Stimulated activated naive CD8-positive, alpha-beta T cell treated with anti-CD3 and anti-CD28 coated beads, Interleukin-15, amount 100 ng/mL, for 72 hours (primary cell): ENCODE measurements at regions not wholly inside any gene's neighbourhood (a gene's known extent, or its start where the extent isn't known, plus 50 kb on each side); places are given as distances from the start of the nearest gene placed in this dataset.

Experiments
- ATAC-seq: fragments of 150-1000 bp; cut with Tn5 transposase; 2 replicates; pipeline ENCODE4 v1.10.0; 2021; ENCODE audit warnings: mild to moderate bottlenecking, moderate library complexity
- DNase-seq, 2 donors: peaks; one replicate each; pipeline ENCODE4 v3.0.0; 2021 to 2022
- H3K27ac Mint-ChIP-seq, 2 donors: one replicate each; pipeline ENCODE4 v1.8.0; 2022; ENCODE audit warnings: mild to moderate bottlenecking in 2 of 2, mixed read lengths in 2 of 2, moderate library complexity in 2 of 2
- H3K27me3 Mint-ChIP-seq: one replicate; pipeline ENCODE4 v1.8.0; 2022; ENCODE audit warnings: mixed read lengths
- H3K4me1 Mint-ChIP-seq: one replicate; pipeline ENCODE4 v1.8.0; 2022; ENCODE audit warnings: mild to moderate bottlenecking, mixed read lengths
- H3K4me3 Mint-ChIP-seq, 2 donors: one replicate each; pipeline ENCODE4 v1.8.0; 2022; ENCODE audit warnings: mild to moderate bottlenecking in 2 of 2, mixed read lengths in 2 of 2, moderate library complexity in 1 of 2
- H3K9me3 Mint-ChIP-seq, 2 donors: one replicate each; pipeline ENCODE4 v1.8.0; 2022; ENCODE audit warnings: mixed read lengths in 2 of 2

- H3K27ac Mint-ChIP-seq, result no peak overlapping the region
- DNase-seq (no peak), ATAC-seq (no peak)
- H3K4me3 Mint-ChIP-seq, result no peak overlapping the region
- H3K9me3 Mint-ChIP-seq, result peaks cover 29 to 30% of the 10 kb centered on the region in 2 donors
- peaks cover 31% of the 10 kb centered on the region for H3K27me3 Mint-ChIP-seq
- H3K4me1 Mint-ChIP-seq, result no peaks in the 10 kb centered on the region
Observed at GRCh38 chr18:78704971-78705461, 274.6 kb upstream of the SALL3 start.

GRCh38 chr18:78709261-78709809 is 270.3 kb upstream of the SALL3 start:
- H3K4me3 Mint-ChIP-seq, result no peak overlapping the region
- no peaks in the 10 kb centered on the region for H3K4me1 Mint-ChIP-seq
- no peak overlapping the region for H3K27ac Mint-ChIP-seq
- H3K27me3 Mint-ChIP-seq, result peaks cover 13% of the 10 kb centered on the region
- H3K9me3 Mint-ChIP-seq, result peaks cover 21 to 30% of the 10 kb centered on the region in 2 donors
- no peak for ATAC-seq
- no peak for DNase-seq

GRCh38 chr18:78711316-78711715 is 268.3 kb upstream of the SALL3 start:
- H3K9me3 Mint-ChIP-seq, result peaks cover 17 to 29% of the 10 kb centered on the region in 2 donors
- H3K27me3 Mint-ChIP-seq, result peaks cover 10% of the 10 kb centered on the region
- H3K4me1 Mint-ChIP-seq, result no peaks in the 10 kb centered on the region
- H3K4me3 Mint-ChIP-seq, result no peak overlapping the region
- ATAC-seq (no peak), DNase-seq (no peak)
- no peak overlapping the region for H3K27ac Mint-ChIP-seq

- Mint-ChIP-seq H3K9me3 (peaks cover 17 to 29% of the 10 kb centered on the region in 2 donors), H3K27me3 (peaks cover 10% of the 10 kb centered on the region), H3K4me3 (no peak overlapping the region), H3K4me1 (no peaks in the 10 kb centered on the region), H3K27ac (no peak overlapping the region)
- no peak for DNase-seq
- ATAC-seq, result no peak
Observed at GRCh38 chr18:78711971-78712370, 267.6 kb upstream of the SALL3 start.

GRCh38 chr18:78713069-78713468 is 266.5 kb upstream of the SALL3 start:
- Mint-ChIP-seq H3K9me3 (peaks cover 11 to 22% of the 10 kb centered on the region in 2 donors), H3K4me1 (no peaks in the 10 kb centered on the region), H3K4me3 (no peak overlapping the region), H3K27me3 (peaks cover 10% of the 10 kb centered on the region), H3K27ac (no peak overlapping the region)
- ATAC-seq (no peak), DNase-seq (no peak)

- Mint-ChIP-seq H3K27me3 (peaks cover 10% of the 10 kb centered on the region), H3K9me3 (peaks cover 5 to 16% of the 10 kb centered on the region in 2 donors), H3K4me3 (no peak overlapping the region), H3K27ac (no peak overlapping the region), H3K4me1 (no peaks in the 10 kb centered on the region)
- ATAC-seq (no peak), DNase-seq (no peak)
Observed at GRCh38 chr18:78713726-78714125, 265.9 kb upstream of the SALL3 start.

- DNase-seq (no peak), ATAC-seq (no peak)
- H3K27ac Mint-ChIP-seq, result no peak overlapping the region
- no peak overlapping the region for H3K4me3 Mint-ChIP-seq
- H3K4me1 Mint-ChIP-seq, result no peaks in the 10 kb centered on the region
- peaks cover 0 to 5% of the 10 kb centered on the region in 2 donors for H3K9me3 Mint-ChIP-seq
- H3K27me3 Mint-ChIP-seq, result peaks cover 21% of the 10 kb centered on the region
Observed at GRCh38 chr18:78716022-78716421, 263.6 kb upstream of the SALL3 start.

- ATAC-seq, result no peak
- H3K4me3 Mint-ChIP-seq, result no peak overlapping the region
- H3K4me1 Mint-ChIP-seq, result no peaks in the 10 kb centered on the region
- no peak overlapping the region for H3K27ac Mint-ChIP-seq
- DNase-seq, result no peak
- H3K27me3 Mint-ChIP-seq, result peaks cover 26% of the 10 kb centered on the region
- no peaks in the 10 kb centered on the region for H3K9me3 Mint-ChIP-seq
Observed at GRCh38 chr18:78716581-78716980, 263.0 kb upstream of the SALL3 start.

GRCh38 chr18:78717051-78717765 is 262.4 kb upstream of the SALL3 start:
- peak overlapping the region in 1 of 2 donors; percentile 54 for H3K27ac Mint-ChIP-seq
- H3K27me3 Mint-ChIP-seq, result peaks cover 33% of the 10 kb centered on the region
- ATAC-seq, result no peak
- H3K4me3 Mint-ChIP-seq, result no peak overlapping the region
- H3K9me3 Mint-ChIP-seq, result no peaks in the 10 kb centered on the region
- no peaks in the 10 kb centered on the region for H3K4me1 Mint-ChIP-seq
- DNase-seq, result no peak

- H3K27me3 Mint-ChIP-seq, result peaks cover 37% of the 10 kb centered on the region
- no peaks in the 10 kb centered on the region for H3K9me3 Mint-ChIP-seq
- H3K4me3 Mint-ChIP-seq, result no peak overlapping the region
- ATAC-seq, result no peak
- peak overlapping the region in 1 of 2 donors; percentile 54 for H3K27ac Mint-ChIP-seq
- H3K4me1 Mint-ChIP-seq, result no peaks in the 10 kb centered on the region
- DNase-seq, result no peak
Observed at GRCh38 chr18:78717766-78718150, 261.9 kb upstream of the SALL3 start.

GRCh38 chr18:78719821-78720220 is 259.8 kb upstream of the SALL3 start:
- no peaks in the 10 kb centered on the region for H3K4me1 Mint-ChIP-seq
- peaks cover 36% of the 10 kb centered on the region for H3K27me3 Mint-ChIP-seq
- H3K9me3 Mint-ChIP-seq, result no peaks in the 10 kb centered on the region
- ATAC-seq (no peak), DNase-seq (no peak)
- no peak overlapping the region for H3K4me3 Mint-ChIP-seq
- peak overlapping the region in 1 of 2 donors; percentile 91 for H3K27ac Mint-ChIP-seq

- H3K4me1 Mint-ChIP-seq, result no peaks in the 10 kb centered on the region
- ATAC-seq (no peak), DNase-seq (no peak)
- H3K27me3 Mint-ChIP-seq, result peaks cover 36% of the 10 kb centered on the region
- H3K4me3 Mint-ChIP-seq, result no peak overlapping the region
- no peaks in the 10 kb centered on the region for H3K9me3 Mint-ChIP-seq
- peak overlapping the region in 1 of 2 donors; percentile 25 for H3K27ac Mint-ChIP-seq
Observed at GRCh38 chr18:78720456-78721237, 259.0 kb upstream of the SALL3 start.

GRCh38 chr18:78721238-78721875 is 258.3 kb upstream of the SALL3 start:
- peaks cover 36% of the 10 kb centered on the region for H3K27me3 Mint-ChIP-seq
- no peaks in the 10 kb centered on the region for H3K9me3 Mint-ChIP-seq
- H3K27ac Mint-ChIP-seq, result no peak overlapping the region
- H3K4me1 Mint-ChIP-seq, result no peaks in the 10 kb centered on the region
- peak; percentile 28 for ATAC-seq
- DNase-seq, result no peak
- no peak overlapping the region for H3K4me3 Mint-ChIP-seq

- peaks cover 36% of the 10 kb centered on the region for H3K27me3 Mint-ChIP-seq
- no peak overlapping the region for H3K4me3 Mint-ChIP-seq
- DNase-seq (no peak), ATAC-seq (no peak)
- H3K27ac Mint-ChIP-seq, result no peak overlapping the region
- H3K9me3 Mint-ChIP-seq, result no peaks in the 10 kb centered on the region
- no peaks in the 10 kb centered on the region for H3K4me1 Mint-ChIP-seq
Observed at GRCh38 chr18:78721981-78722380, 257.6 kb upstream of the SALL3 start.

- H3K27ac Mint-ChIP-seq, result no peak overlapping the region
- no peaks in the 10 kb centered on the region for H3K9me3 Mint-ChIP-seq
- no peaks in the 10 kb centered on the region for H3K4me1 Mint-ChIP-seq
- no peak for ATAC-seq
- H3K27me3 Mint-ChIP-seq, result peaks cover 36% of the 10 kb centered on the region
- no peak for DNase-seq
- no peak overlapping the region for H3K4me3 Mint-ChIP-seq
Observed at GRCh38 chr18:78722386-78722785, 257.2 kb upstream of the SALL3 start.
